ENCODE measurements at regions not wholly inside any gene's neighbourhood (a gene's known extent, or its start where the extent isn't known, plus 50 kb on each side); places are given as distances from the start of the nearest gene placed in this dataset.
"Not testable (repeated sequence)": the region's sequence is repeated elsewhere in the genome, so short reads cannot be mapped to it uniquely, and the experiment has no call there.

GRCh38 chr11:96523656-96524055 is 133.8 kb downstream of the JRKL start:
- DNase-seq: no peak

GRCh38 chr11:96524475-96524874 is 134.7 kb downstream of the JRKL start:
- DNase-seq: no peak

GRCh38 chr11:96530473-96530872 is 140.7 kb downstream of the JRKL start:
- no peak for DNase-seq

- DNase-seq: no peak
These were observed 148.3 kb downstream of the JRKL start for GRCh38 chr11:96538104-96538503.

- no peak for DNase-seq
These were observed 148.8 kb downstream of the JRKL start for GRCh38 chr11:96538622-96539021.

GRCh38 chr11:96540875-96541274 is 151.1 kb downstream of the JRKL start:
- no peak for DNase-seq

GRCh38 chr11:96543177-96543576 is 153.4 kb downstream of the JRKL start:
- no peak for DNase-seq

- DNase-seq: not testable (repeated sequence)
These were observed 155.4 kb downstream of the JRKL start for GRCh38 chr11:96545192-96545591.

- no peak for DNase-seq
These were observed 161.3 kb downstream of the JRKL start for GRCh38 chr11:96551136-96551535.

- no peak for DNase-seq
These were observed 164.5 kb downstream of the JRKL start for GRCh38 chr11:96554236-96554820.

- not testable (repeated sequence) for DNase-seq
These were observed 166.0 kb downstream of the JRKL start for GRCh38 chr11:96555826-96556225.

- not testable (repeated sequence) for DNase-seq
These were observed 170.9 kb downstream of the JRKL start for GRCh38 chr11:96560727-96561126.

GRCh38 chr11:96567176-96567575 is 177.4 kb downstream of the JRKL start:
- DNase-seq: no peak

GRCh38 chr11:96567667-96568066 is 177.9 kb downstream of the JRKL start:
- no peak for DNase-seq

- DNase-seq: no peak
These were observed 186.6 kb downstream of the JRKL start for GRCh38 chr11:96576383-96576782.

- DNase-seq: no peak
These were observed 188.6 kb downstream of the JRKL start for GRCh38 chr11:96578379-96578778.

GRCh38 chr11:96579656-96580055 is 189.8 kb downstream of the JRKL start:
- no peak for DNase-seq

- DNase-seq: no peak
These were observed 190.7 kb downstream of the JRKL start for GRCh38 chr11:96580476-96581040.

- not testable (repeated sequence) for DNase-seq
These were observed 196.4 kb downstream of the JRKL start for GRCh38 chr11:96585944-96586880.

GRCh38 chr11:96588793-96589192 is 199.0 kb downstream of the JRKL start:
- DNase-seq: not testable (repeated sequence)

- no peak for DNase-seq
These were observed 205.2 kb downstream of the JRKL start for GRCh38 chr11:96595011-96595410.

GRCh38 chr11:96607864-96608558 is 218.2 kb downstream of the JRKL start:
- DNase-seq: no peak

- DNase-seq: no peak
These were observed 224.3 kb downstream of the JRKL start for GRCh38 chr11:96614101-96614500.
